ENCODE measurements at regions not wholly inside any gene's neighbourhood (a gene's known extent, or its start where the extent isn't known, plus 50 kb on each side); places are given as distances from the start of the nearest gene placed in this dataset.

- Histone ChIP-seq H3K4me1 (no peaks in the 10 kb centered on the region), H3K36me3 (no peaks in the 10 kb centered on the region), H3K4me3 (no peak overlapping the region), H3K27me3 (no peaks in the 10 kb centered on the region), H3K27ac (no peak overlapping the region), H3K9me3 (no peaks in the 10 kb centered on the region)
- TF ChIP-seq POLR2A (IDR thresholded peaks at IDR 0.05), result no peak
- TF ChIP-seq, protein P1, sequence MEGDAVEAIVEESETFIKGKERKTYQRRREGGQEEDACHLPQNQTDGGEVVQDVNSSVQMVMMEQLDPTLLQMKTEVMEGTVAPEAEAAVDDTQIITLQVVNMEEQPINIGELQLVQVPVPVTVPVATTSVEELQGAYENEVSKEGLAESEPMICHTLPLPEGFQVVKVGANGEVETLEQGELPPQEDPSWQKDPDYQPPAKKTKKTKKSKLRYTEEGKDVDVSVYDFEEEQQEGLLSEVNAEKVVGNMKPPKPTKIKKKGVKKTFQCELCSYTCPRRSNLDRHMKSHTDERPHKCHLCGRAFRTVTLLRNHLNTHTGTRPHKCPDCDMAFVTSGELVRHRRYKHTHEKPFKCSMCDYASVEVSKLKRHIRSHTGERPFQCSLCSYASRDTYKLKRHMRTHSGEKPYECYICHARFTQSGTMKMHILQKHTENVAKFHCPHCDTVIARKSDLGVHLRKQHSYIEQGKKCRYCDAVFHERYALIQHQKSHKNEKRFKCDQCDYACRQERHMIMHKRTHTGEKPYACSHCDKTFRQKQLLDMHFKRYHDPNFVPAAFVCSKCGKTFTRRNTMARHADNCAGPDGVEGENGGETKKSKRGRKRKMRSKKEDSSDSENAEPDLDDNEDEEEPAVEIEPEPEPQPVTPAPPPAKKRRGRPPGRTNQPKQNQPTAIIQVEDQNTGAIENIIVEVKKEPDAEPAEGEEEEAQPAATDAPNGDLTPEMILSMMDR (IDR thresholded peaks at IDR 0.05), result no peak
- intact Hi-C loops (cut with DNase I), result no loop called here
- DNase-seq (no peak), ATAC-seq (no peak)
These were observed 1485.4 kb upstream of the CELF4 start for GRCh38 chr18:39051013-39051412.

DNA sequence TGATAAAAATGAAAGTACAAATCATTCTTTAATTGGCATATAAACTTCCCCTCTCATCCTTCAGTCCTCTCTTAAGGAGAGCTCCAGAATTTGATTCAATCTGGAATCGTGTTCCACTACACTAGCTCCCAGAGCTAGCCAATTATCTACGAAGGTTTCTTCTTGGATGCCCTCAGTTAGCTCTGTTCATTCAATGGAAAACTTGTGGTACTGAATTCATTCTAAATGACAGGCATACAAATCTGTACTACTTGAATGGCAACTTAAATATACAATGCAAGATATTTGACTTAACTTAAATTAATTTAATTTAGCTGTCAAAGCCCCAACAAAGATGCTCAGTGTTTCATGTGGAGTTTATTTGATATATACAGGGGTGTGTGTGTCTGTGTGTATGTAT, 1474.2 kb upstream of the CELF4 start:
- H3K27ac ChIP-seq, result no peak overlapping the region
- 59% methylated on average over 2 of the region's 2 CpGs for WGBS (ENCODE audit: insufficient coverage, low coverage, low lambda C conversion rate, missing lambda C conversion rate)
- ATAC-seq (no peak), DNase-seq (no peak)
- H3K4me3 ChIP-seq, result no peak overlapping the region
- no peaks in the 10 kb centered on the region for H3K36me3 ChIP-seq
- no peak for TF ChIP-seq POLR2A (IDR thresholded peaks at IDR 0.05)
- TF ChIP-seq, protein P1 (IDR thresholded peaks at IDR 0.05), result no peak
- H3K4me1 ChIP-seq, result no peaks in the 10 kb centered on the region
- no peaks in the 10 kb centered on the region for H3K9me3 ChIP-seq
- intact Hi-C loops (cut with DNase I), result no loop called here
- no peaks in the 10 kb centered on the region for H3K27me3 ChIP-seq

DNA sequence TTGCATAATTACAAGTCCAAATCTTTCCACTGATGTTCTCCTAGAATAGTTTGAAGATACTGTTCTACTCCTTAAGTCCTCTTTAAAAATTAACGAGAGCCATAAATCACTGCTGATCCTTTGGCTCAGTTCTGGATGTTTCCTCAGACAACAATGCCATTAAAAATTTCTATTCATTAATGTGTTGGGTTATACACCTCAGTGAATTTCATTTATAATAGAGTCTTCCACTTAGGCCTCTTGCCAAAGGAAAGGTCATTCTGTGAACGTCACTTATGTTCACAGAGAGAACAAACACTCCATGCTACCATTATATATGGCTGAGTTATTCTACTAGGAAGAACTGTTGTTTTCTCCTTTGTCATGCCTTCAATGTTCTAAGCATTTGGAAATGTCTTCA, 1472.3 kb upstream of the CELF4 start:
- ATAC-seq (no peak), DNase-seq (no peak)
- H3K36me3 ChIP-seq, result no peaks in the 10 kb centered on the region
- H3K27ac ChIP-seq, result no peak overlapping the region
- no peak overlapping the region for H3K4me3 ChIP-seq
- peaks cover 0 to 4% (median 0%) of the 10 kb centered on the region in 4 donors for H3K4me1 ChIP-seq
- no peak for TF ChIP-seq POLR2A (IDR thresholded peaks at IDR 0.05)
- TF ChIP-seq, protein P1 (IDR thresholded peaks at IDR 0.05), result no peak
- WGBS (ENCODE audit: insufficient coverage, low coverage, low lambda C conversion rate, missing lambda C conversion rate), result 56% methylated on average over 2 of the region's 2 CpGs
- H3K27me3 ChIP-seq, result no peaks in the 10 kb centered on the region
- no peaks in the 10 kb centered on the region for H3K9me3 ChIP-seq
- intact Hi-C loops (cut with DNase I), result no loop called here

DNA sequence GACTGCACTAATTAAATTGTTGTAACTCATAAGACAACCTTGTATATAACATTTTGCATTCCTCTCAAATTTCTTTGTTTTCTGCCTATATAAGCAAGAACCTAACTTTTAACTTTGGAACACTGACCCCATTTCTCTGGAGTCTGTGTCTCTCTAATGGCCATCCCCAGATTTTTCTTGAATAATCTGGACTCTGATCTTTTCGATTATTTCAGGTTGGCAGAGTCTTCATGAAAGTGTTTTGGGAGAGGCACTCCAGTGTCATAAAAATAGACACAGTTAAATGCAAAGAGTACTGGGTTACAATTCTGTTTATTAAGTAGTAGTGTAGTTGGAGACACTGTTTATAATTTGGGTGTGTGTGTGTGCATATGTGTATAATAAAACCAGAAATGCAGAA, 1467.7 kb upstream of the CELF4 start:
- ATAC-seq (peak; percentile 24 to 80 (median 42)), DNase-seq (no peak)
- H3K27me3 ChIP-seq, result no peaks in the 10 kb centered on the region
- H3K4me3 ChIP-seq, result no peak overlapping the region
- 23% methylated on average over 1 of the region's 1 CpG for WGBS (ENCODE audit: insufficient coverage, low coverage, low lambda C conversion rate, missing lambda C conversion rate)
- no peak overlapping the region for H3K27ac ChIP-seq
- peaks cover 0 to 4% (median 0%) of the 10 kb centered on the region in 4 donors for H3K4me1 ChIP-seq
- TF ChIP-seq, protein P1 (IDR thresholded peaks at IDR 0.05), result no peak
- no peak for TF ChIP-seq POLR2A (IDR thresholded peaks at IDR 0.05)
- no peaks in the 10 kb centered on the region for H3K36me3 ChIP-seq
- intact Hi-C loops (cut with DNase I), result no loop called here
- H3K9me3 ChIP-seq, result no peaks in the 10 kb centered on the region

DNA sequence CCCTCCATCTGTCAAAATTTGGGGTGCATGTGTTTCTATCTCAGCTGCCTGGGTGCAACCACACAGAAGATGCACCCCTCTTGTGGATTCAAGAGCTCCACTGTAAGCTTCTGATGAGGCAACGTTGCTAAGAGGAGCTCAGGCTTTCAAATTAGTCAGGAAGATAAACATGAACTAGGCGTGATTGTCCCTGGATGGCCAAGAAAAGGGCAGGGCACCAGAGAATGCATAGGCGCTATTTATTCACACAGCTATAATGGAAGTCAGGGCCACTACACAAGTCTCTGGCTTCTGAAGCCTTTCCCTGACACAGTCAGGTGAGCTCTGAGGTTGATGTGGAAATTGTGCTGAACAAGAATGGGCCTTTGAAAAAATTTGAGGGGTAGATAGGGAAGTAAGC, 1466.0 kb upstream of the CELF4 start:
- DNase-seq, result no peak
- 52% methylated on average over 3 of the region's 3 CpGs for WGBS (ENCODE audit: insufficient coverage, low coverage, low lambda C conversion rate, missing lambda C conversion rate)
- intact Hi-C loops (cut with DNase I), result no loop called here

More for the DNA sequence above, 1466.0 kb upstream of the CELF4 start:
- Histone ChIP-seq H3K9me3 (no peaks in the 10 kb centered on the region), H3K36me3 (no peaks in the 10 kb centered on the region), H3K4me3 (no peak overlapping the region), H3K27me3 (no peaks in the 10 kb centered on the region), H3K4me1 (peaks cover 0 to 4% (median 0%) of the 10 kb centered on the region in 4 donors), H3K27ac (no peak overlapping the region)
- ATAC-seq, result no peak
- TF ChIP-seq, protein P1 (IDR thresholded peaks at IDR 0.05), result no peak
- TF ChIP-seq POLR2A (IDR thresholded peaks at IDR 0.05), result no peak
